NCI-H146 (cell line): ENCODE measurements at regions not wholly inside any gene's neighbourhood (a gene's known extent, or its start where the extent isn't known, plus 50 kb on each side); places are given as distances from the start of the nearest gene placed in this dataset.

Source experiments
- DNase-seq: peaks from one replicate; lab custom pipeline; 2025; lab: John Stamatoyannopoulos, UW

DNA sequence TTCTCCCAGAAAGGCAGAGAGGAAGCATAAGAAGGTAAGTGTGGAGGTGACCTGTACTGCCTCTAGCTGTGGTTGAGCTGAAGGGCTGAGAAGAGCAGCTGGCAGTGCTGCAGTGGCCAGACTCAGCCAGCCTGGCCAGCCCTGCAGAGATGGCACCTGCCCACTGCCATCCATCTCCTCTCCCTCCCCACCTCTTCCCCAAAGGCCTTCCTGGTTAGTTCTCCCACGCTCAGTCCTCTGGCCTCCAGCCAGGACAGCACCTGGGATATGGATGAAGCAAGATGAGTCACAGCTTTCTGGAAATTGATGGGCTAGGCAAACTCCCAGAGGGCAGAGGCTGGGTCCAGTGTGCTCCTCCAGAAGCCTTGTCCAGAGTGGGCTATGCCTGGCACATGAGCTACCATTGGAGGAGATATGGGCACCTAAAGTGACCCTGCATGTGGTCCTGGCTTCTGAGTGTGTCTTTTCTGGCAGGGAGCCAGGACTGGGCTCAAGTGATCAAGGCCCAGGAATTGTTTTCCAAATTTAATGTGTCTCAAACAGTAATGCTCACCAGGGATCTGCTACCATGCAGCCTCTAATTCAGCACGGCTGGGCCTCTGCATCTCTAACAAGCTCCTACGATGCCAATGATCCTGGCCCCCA lies 81.0 kb upstream of the CACUL1 start:
- peak; percentile 43 for DNase-seq

GRCh38 chr10:118838364-118838763 lies 83.6 kb upstream of the CACUL1 start:
- no peak for DNase-seq

DNA sequence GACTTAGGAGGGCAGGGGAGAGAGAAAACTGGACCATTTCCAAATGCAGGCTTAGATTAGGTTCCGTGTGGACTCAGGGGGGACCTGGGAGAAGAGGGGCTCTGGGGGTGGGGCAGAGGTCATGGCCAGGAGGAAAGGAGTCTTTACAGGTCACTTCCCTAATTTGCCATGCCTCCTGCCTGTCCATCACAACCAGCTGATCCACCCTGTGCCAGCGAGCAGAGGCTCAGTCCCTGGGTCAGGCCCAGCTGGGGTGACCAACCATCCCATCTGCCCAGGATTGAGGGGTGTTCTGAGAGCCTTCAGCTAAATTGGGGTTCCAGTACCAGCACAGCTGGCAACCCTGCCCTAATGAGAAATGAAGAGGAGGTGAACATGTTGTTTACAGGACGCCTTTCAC lies 84.6 kb upstream of the CACUL1 start:
- DNase-seq, result no peak

DNA sequence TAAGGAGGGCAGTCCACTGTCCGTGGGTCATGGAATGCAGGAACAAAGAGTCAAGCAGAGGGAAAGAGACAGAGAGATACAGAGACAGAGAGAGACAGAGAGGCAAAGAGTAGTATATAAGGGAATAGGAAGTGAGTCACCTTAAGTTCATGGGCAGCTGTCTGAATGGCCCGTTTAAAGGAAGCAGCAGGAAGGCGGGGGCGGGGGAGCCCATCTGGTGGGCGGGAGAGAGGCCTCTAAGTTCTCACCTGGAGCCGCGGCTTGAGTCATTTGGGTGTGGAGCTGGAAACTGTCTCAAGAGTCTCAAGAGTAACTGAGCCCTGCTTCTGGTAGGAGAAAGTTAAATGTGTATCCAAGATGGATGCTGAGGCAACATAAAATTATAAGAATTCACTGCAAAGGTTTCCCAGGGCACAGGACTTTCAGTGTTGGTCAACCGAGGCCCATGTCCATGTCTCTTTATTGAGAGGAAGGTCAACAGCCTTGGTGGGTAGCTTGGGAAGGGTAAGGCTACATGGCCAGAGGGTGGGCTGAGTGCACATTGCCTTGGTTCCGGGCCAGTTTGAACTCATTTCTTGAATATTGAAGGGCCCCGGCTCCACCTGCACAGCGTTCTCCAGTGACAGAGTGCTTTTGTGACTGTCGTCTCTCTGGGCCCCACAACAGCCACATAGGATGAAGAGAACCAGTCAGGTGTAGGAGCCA lies 85.5 kb upstream of the CACUL1 start:
- no peak for DNase-seq

- no peak for DNase-seq
These were observed 86.2 kb upstream of the CACUL1 start for GRCh38 chr10:118840776-118841468.

DNA sequence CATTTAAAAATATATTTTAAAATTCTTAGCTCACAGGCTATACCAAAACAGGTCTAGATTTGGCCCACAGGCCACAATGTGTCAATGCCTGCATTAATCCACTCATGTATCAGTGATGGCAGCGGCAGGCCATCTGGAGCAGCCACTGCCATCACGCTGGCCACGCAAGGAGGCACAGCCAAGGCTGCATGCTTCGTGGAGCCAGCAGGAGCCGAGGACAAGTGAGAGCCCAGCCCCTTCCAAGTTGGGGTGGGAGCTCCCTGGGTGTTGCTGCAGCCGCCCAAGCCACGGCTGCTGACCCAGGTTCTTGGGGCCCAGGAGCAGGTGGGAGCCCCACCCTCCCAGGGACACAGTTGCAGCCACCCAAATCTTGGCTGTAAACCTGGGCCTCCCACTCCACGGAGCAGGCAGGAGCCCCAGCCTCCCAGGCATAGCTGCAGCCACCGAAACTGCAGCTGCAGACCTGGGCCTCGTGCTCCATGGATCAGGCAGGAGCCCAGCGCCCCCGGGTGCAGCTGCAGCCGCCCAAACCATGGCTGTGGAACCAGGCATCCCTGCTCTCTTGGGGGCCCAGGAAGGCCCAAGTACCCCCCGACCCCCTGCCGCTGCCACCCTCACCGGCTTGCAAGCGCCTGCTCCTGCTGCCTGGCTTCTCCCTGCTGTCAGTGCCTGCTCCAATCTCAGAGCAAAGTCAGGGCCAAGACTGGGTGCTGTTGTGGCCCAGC lies 87.3 kb upstream of the CACUL1 start:
- DNase-seq, result no peak

DNA sequence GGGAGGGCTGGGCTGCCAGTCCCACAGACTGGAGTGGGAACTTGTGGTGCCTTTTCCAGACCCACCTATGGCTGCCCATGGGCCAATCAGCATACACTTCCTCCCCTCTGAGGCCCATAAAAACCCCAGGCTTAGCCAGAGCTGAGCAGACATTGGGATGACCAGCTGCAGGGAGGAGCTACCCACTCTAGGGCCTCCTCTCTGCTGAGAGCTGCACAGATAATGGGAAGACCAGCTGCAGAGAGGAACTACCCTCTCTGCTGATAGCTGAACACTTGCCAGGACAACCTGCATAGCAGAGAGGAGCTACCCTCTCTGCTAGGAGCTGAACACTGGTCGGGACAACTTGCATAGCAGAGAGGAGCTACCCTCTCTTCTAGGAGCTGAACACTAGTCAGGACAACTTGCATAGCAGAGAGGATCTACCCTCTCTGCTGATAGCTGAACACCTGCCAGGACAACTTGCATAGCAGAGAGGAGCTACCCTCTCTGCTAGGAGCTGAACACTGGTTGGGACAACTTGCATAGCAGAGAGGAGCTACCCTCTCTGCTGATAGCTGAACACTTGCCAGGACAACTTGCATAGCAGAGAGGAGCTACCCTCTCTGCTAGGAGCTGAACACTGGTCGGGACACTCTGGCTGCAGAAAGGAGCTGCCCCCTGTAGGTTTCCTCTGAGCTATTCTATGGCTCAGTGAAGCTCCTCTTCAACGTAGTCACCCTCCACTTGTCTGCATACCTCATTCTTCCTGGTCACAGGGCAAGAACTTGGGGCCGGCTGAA lies 88.3 kb upstream of the CACUL1 start:
- DNase-seq, result no peak

DNA sequence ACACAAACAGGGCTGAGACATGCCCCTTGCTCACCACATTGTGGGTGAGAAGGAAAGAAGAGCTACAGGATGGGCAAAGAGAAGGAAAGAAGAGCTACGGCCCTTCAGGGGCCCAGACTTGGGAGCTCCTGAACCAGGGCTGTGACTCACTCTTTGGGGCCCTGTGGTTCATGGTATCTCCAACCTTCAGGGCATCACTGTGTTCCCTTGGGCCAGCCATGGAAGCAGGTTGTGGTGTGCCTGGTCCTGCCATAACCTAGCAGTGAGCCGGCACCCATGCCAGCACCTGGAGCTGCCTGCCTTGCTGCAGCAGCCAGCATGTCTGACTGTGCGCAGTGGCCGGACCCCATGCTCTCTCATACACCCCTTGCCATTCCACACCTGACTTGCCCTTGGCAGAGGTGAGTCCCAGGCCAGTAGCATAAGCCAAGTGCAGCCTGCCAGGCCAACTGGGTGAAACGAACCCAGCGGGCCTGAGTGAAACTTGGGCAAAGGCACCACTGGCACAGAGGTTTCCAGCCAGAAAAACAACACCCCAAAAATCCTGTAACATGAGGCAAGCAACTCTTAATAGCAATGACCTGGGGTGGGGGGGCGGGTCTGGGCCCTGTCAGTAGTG lies 89.0 kb upstream of the CACUL1 start:
- DNase-seq, result no peak

- no peak for DNase-seq
These were observed 90.2 kb upstream of the CACUL1 start for GRCh38 chr10:118844731-118845521.

DNA sequence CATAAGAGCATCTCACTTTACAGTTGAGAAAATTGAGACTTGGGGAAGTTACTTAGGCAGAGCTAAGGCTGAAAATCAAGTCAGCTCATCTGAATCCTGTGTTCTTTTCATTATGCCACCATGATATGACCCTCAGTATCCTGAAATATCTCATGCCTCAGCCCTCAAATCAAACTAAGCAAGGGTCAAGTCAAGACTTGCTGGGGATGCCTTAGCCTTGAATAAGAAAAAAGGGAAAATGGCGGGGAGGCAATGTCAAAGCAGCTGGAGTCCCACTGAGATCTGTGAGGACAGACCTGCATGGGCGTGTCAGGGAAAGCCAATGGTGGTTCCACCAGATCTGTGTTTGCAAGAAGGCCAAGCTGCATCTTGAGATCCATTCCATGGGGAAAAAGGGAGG lies 91.0 kb upstream of the CACUL1 start:
- no peak for DNase-seq

GRCh38 chr10:118850418-118851061 lies 95.8 kb upstream of the CACUL1 start:
- DNase-seq, result peak; percentile 41

- no peak for DNase-seq
These were observed 96.6 kb upstream of the CACUL1 start for GRCh38 chr10:118851062-118852035.

DNA sequence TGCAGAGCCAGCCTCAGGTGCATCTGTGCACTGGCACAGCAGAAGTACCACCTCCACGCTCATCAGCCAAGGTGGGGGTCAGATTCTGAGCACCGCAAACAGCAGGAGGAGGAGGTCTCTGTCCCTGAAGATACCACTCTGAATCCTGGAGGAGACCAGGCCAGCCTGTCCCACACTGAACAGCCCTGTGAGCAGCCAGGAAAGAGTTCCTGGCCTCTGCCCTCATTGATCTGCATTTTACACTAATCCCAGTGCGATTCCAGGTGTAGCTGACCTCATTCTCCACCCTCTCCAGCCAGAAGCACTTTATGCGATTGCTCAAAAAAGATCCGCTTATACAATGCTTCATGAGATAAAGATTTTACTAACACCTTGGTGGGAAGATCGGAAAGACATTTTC lies 99.1 kb upstream of the CACUL1 start:
- DNase-seq, result no peak

DNA sequence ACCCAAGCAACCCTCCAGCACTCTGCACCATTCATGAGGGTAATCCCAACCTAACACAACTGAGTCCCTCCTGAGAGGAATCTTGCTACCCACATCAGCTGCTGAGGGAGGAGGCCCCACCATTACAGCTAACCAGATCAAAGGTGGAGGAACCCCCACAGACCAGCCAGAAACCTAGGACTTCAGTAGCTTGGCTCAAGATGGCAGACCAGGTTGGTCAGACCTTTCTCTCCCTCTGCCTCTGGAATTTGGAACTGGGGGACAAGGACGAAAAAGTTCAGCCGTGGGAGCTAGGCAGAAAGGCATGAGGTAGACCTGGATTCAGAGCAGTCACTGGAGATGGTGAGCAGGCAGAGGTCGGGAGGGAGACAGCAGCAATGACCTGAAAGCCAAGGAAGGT lies 101.3 kb upstream of the CACUL1 start:
- no peak for DNase-seq

GRCh38 chr10:118865998-118866693 lies 111.4 kb upstream of the CACUL1 start:
- DNase-seq, result no peak

DNA sequence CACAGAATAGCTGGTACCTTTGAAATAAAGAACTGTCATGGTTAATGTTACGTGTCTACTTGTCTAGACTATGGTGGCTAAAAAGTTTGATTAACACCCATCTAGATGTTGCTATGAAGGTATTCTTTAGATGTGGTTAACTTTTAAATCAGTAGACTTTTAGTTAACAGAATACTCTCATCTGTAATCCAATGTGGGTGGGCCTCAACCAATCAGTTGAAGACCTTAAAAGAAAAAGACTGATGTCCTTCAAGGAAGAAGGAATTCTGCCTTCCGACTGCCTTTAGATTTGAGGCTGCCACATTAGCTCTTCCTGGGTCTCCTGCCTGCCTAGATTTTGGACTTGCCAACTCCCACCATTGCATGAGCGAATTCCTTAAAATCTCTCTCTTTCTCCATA lies 113.0 kb upstream of the CACUL1 start:
- no peak for DNase-seq

- DNase-seq, result no peak
These were observed 113.8 kb upstream of the CACUL1 start for GRCh38 chr10:118868589-118868988.
